GM21619 (cell line): ENCODE measurements at regions not wholly inside any gene's neighbourhood (a gene's known extent, or its start where the extent isn't known, plus 50 kb on each side); places are given as distances from the start of the nearest gene placed in this dataset.
"Not testable (repeated sequence)": the region's sequence is repeated elsewhere in the genome, so short reads cannot be mapped to it uniquely, and the experiment has no call there.

Experiments used
- ATAC-seq: cut with Tn5 transposase; IDR thresholded peaks from one replicate; pipeline ENCODE4 v1.9.1; 2021; ENCODE audit not compliant: unreplicated experiment

DNA sequence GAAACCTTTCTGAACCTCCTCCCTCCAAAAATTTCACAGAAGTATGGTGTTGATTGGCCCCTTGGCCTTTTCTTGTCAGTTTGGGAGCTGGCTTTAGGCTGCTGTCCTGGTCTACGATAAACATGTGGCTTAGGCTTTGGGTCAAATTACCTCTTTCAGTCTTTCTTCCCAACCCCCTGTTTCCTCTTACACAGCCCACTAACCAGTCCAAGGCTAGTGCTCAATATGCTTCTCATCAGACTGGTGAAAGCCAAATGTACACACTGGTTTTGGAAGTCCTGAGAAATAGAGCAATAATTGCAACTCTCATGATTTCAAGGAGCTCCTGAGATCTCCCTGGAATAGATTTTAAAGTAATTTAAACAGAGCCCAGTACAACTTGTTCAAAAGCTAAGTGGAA lies 933.7 kb upstream of the GJE1 start:
- ATAC-seq = no peak

DNA sequence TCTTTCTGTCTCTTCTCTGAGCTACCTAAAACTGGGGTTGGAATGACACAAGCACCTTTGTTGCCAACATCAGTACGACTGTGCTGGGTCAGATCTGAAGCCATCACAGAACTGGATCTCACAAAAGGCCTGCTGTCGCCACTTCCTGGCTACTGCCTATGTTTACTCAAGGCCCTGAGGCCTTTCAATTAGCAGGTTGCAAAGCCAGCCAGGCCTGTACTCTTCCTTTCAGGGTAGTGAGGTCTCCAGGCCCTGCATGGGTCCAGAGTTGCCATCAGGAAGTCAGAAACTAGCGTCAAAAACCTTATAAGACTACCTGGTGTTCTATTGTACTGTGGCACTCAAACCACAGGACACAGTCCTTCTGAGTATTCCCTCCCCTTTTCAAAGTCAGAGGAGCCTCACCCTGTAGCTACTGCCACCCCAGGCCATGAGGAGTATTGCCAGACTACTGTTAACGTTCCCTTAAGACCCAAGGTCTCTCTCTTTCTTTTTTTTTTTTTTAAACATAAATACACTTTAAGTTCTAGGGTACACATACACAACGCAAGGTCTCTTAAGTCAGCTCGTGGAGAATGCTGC lies 937.4 kb upstream of the GJE1 start:
- no peak for ATAC-seq

DNA sequence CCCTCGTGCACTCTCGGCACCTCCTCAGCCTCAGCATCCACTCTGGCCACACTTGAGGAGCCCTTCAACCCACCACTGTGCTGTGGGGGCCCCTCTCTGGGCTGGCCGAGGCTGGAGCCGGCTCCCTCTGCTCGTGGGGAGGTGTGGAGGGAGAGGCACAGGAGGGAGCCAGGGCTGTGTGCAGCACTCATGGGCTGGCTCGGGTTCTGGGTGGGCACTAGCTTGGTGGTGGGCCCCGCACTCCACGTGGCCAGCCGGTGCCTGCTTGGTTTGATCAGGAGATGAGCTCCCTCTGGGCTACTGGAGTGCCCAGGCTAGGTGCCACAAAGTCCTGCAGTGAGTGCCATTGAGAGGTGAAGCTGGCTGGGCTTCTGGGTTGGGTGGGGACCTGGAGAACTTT lies 949.4 kb upstream of the GJE1 start:
- ATAC-seq = no peak

DNA sequence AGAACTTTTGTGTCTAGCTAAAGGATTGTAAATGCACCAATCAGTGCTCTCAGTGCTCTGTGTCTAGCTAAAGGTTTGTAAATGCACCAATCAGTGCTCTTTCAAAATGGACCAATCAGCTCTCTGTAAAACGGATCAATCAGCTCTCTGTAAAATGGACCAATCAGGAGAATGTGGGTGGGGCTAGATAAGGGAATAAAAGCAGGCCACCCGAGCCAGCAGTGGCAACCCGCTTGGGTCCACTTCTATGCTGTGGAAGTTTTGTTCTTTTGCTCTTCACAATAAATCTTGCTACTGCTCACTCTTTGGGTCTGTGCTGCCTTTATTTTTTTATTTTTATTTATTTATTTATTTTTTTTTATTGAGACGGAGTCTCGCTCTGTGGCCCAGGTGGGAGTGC lies 957.3 kb upstream of the GJE1 start:
- ATAC-seq = not testable (repeated sequence)

DNA sequence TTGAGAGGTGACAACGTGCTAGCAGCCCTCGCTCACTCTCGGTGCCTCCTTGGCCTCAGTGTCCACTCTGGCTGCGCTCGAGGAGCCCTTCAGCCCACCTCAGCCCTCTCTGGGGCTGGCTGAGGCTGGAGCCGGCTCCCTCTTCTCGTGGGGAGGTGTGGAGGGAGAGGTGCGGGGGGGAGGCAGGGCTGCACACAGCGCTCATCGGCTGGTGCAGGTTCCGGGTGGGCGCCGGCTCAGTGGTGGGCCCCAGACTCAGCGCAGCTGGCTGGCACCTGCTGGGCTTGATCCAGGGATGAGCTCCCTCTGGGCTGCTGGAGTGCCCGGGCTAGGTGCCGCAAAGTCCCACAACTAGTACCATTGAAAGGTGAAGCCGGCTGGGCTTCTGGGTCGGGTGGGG lies 957.8 kb upstream of the GJE1 start:
- no peak for ATAC-seq

DNA sequence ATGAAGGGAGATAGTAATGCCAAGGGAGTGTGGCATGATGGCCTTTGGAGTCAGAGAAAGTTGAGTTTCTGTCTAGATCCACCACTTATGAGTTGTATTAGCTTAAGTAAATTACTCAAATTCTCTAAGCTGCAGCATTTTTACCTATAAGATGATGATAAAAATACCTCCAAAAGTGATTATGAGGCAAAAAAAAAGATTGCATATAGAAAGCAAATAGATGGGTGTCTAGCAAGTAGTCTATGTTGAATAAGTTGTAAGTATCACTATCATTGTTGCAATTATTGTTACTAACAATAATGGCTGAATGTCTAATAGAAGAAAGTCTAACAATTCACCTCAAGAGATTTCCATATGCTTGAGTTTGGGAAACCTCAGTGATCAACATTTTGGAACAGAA lies 959.2 kb upstream of the GJE1 start:
- ATAC-seq = no peak

DNA sequence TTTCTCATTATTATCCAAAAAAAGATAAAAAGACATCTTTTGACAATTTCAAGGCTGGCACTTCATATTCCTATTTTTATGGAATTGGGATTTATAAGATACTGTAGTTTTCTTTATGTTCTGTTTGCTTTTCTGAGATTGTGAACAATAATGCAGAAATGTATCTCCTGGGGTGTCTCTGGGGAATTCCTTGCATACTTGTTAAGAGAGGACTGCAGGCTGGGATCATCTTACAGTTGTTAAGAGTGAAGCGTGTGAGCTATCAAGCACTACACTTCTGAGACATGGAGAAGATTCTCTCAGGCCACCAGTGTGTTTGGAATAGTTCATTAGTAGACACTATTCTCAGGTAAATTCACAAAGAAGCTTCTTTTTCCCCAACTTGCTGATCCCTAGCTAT lies 963.3 kb upstream of the GJE1 start:
- ATAC-seq = no peak

DNA sequence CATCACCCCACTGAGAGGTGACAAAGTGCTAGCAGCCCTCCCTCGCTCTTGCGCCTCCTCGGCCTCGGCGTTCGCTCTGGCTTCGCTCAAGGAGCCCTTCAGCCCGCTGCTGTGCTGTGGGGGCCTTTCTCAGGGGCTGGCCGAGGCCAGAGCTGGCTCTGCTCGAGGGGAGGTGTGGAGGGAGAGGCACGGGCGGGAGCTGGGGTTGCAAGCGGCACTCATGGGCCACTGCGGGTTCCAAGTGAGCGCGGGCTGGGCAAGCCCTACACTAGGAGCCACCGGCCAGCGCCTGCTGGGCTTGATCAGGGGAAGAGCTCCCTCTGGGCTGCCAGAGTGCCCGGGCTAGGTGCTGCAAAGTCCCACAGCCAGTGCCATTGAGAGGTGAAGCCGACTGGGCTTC lies 964.8 kb upstream of the GJE1 start:
- no peak for ATAC-seq

DNA sequence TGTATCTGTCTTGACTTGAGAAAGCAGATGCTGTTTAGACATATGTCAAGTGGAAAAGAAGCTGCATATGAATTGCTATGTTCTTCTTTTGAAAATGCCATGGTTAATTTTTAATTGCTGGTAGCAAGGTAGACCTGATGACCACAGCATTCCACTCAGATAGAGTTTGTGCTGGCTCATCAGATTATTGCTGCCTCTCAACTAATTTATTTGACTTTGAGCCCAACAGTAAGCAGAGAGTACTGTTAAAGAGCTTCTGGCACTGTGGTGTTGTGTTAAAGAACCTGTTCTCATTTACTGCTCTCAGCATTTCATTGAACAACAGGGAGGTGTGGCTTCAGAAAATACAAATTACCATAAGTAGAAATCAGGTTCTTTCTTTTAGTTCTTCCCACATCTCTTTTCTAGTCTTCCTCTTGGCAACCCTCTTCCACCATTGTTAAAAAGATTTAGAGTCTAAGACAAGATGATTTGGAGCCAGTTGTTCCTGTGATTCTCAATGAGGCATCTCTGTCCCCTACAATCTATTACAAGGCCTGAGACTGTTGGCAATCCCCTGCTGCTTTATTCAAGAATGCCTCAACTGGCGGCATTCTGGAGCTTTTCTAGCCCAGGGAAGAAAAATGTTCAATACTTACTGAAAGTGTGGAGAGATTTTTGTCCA lies 967.6 kb upstream of the GJE1 start:
- no peak for ATAC-seq

DNA sequence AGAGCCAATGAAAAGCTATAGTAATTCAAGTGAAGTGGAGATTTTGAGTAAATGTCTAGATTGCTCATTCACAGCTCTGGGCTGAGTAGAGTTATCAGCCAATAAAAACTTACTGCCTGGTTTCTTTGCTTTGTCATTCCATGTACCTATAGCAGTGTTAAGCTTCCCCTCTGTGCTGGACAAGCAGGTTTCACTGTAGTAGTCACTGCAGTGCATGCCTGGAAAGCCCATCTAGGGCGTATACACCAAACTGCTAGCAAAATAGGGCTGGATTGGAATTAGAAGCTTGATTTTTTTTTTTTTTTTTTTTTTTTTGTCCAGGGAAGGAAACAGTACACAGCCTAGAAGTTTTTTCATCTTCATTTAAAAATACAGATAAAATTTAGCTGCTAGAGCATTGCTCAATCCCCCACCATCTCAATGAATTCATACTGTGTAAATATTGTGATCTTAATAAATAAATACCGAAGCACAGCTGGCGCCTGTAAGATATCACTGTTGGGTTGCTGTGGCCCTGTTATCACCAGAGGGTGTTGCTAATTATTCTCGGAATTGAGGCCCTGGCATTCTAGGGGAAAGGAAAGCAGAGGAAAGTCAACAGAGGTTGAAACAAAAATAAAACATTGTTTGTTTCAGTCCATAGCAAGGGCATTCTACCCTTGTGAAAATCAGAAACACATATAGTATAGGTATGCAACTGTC lies 968.5 kb upstream of the GJE1 start:
- no peak for ATAC-seq

DNA sequence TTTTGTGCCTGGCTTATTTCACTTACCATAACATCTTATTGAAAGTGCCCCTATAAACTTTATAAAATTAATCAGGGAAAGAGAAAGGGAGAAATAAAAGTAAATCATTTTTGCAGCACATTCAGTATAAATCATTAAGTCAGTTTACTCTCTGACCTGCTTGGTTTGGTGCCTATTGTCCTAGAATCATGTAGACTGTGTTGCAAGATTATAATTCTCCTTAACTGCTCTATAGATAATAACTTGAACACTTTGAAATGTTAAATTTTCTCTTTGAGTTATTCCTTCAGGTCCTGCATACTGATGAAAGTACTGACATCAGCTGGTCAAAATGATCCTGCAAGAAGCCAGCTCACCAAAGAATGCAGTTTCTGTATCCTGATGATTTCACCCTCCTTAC lies 969.6 kb upstream of the GJE1 start:
- no peak for ATAC-seq

DNA sequence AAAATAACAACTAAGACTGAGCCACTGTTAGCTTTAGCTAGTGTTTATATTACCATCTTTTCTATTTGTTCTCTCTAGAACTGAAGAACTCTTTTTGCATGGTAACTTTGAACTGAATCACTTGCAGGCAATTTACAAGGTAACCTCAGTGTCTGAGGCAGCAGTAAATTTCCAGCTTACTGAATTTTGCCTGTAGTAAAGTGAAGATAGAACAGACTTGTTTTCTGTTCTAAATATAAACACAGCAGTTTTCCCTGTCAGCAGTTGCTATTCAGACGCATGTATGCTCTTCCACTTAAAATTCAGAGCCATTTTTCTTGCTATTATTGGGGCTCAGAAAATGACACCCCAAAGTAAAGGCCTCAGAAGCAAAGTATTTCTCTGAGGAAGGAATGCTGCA lies 974.0 kb upstream of the GJE1 start:
- no peak for ATAC-seq

DNA sequence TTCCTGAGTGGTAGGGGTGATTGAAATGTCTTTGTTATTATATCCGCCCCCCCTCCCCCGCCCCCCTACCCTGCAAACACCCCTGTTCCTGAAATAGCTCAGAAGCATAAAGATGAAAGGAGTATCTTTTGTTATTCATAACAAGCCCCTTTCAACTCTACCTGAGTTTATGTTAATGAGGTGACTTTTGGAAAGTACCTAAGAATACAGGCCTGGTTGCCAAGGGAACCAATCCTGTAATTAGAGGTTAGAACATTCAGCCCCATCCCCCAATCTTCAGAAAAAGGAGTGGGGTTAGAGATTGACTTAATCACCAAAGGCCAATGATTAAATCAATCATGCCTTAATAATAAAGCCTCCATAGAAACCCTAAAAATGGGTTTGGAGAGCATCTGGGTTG lies 979.2 kb upstream of the GJE1 start:
- ATAC-seq = no peak

DNA sequence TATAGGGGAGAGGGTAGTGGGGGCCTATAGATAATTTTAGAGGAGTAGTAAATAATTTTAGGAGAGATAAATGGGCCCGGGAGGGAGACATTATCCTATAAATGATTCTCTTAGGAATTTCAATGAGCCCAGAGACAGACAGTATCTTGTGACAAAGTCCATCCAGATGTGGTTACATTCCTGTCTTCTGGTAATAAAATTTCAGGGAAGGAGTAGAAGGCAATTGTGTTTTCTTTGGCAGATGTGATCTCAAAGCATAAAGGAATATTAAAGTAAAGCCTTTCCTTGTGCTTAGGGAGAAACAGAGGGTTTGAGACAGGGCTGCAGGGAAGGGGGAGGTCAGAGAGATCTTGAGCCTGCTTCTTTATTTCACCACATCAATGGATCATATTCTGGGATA lies 979.8 kb upstream of the GJE1 start:
- no peak for ATAC-seq

DNA sequence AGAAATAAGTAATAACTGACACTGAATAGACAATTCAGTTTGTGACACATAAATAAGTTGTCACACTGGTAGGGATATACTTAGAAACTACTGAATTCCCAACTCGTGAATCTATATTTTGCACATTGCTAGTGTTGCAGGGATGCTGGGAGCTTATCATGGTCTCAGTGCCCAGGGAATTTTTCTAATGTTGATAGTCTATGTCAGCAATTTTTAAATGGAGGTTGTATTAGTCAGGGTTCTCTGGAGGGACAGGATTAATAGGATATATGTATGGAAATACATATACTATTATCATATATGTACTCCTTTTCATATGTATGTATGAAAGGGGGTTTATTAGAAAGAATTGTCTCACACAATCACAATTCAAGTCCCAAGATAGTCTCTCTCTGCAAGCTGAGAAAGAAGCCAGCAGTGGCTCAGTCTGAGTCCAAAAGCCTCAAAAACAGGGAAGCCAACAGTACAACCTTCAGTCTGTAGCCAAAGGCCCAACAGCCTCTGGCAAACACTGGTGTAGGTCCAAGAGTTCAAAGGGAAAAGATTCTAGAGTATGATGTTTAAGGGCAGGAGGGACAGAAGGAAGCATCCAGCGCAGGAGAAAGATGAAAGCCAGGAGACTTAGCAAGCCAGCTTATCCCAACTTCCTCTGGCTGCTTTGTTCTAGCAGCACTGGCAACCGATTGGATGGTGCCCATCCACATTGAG lies 980.9 kb upstream of the GJE1 start:
- ATAC-seq = no peak

DNA sequence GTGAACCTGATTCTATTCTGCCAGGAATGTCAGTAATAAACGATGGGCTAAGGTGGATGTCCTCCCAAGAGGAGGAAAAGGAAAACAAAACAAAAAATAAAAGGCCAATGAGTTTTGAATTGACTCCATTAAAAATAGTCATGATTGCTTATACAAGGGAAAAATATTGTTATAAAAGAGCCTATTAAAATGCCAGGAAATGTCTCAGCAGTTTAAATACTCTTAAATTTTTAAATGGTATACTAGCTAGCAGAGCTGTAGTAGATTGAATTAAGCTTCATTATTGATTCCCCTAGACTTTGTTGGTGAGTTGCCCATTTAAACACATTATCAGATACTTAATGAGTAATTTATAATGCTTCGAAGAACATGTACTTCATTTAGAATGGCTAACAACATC lies 990.9 kb upstream of the GJE1 start:
- no peak for ATAC-seq

DNA sequence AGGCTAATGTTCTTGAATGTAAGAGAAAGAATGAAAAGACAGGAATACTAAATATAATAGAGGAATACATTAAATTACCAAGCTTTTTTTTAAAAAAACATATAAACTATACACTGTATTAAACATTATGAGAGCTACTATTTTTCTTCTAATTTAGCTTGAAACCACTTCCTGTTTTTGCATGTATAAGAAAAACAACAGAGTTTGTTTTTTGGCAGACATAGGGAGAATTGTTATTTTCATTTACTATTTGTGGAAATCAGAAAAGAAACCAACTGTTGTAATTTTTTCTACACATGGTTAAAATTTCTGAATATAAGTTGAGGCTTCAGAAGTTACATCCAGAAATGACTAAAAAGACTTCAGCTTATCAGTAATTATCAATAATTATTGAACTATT lies 991.8 kb upstream of the GJE1 start:
- ATAC-seq = no peak

DNA sequence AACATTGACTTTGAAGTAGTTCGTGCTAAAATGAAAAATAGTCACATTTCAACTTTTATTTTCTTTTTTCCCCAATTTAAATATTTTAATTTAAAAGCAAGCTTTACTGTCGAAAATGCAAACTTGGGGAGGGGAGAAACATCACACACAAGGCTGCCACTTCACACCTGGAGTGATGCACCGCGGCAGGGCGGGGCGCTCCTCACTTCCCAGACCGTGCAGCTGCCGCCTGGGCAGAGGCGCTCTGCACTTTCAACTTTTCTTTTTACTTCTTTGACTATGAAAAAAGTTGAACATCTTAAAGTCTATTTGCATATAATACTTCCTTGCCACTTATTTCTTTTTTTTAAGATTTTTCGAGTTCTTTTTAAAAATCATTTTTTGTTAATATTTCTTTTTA lies 993.3 kb upstream of the GJE1 start:
- ATAC-seq = no peak

DNA sequence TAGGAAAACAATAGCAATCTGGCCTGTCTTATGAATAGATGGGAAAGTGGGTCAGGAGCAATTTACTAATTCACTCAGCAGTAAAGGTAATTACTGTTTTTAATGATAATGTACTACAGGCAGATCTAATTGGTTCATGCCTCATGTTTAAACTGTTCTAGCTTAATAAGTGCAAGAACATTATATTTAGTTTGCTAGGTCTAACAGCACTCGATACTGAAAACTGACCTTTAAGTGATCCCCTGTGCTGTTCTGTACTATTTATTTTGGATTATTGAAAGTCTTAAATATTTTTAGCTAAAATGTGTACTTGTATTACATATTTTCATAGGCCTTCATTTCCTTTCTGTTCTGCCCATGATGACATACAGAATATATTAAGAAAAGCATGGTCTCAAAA lies 998.0 kb upstream of the GJE1 start:
- ATAC-seq = no peak

DNA sequence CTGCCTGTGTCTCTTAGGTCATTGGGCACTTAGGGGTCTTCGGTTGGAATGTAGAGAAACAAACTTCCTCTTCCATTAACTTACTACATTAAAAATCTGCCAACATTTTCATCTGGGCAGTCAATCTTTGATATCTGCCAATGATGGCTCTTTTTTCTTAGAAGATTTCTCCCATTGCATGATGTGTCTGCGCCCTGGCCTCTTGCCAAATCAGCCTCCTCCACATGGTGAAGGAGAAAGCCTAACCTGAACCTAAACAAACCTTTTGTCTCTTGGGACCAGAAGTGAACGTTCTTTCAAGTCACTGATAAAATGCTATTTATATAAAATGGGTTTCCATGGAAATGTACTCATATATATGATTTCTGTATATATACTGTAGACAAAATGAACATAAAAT lies 998.9 kb upstream of the GJE1 start:
- ATAC-seq = no peak

DNA sequence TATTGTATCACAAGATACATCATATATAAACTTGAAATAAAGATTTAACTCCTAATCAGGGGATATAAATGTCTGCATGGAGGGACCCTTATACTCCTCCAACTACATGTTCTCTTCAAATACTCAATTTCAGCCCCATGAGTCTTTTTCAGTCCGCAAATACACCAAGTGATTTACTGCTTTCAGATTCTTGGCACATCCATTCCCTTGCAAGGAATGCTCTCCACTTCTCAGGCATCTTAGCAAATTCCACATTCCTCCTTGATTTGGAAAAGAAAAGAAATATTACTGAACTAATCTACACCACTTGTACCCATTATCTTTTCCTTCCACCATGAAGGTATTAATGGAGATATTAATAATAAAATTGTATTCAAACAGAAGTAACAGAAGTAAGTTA lies 999.4 kb upstream of the GJE1 start:
- no peak for ATAC-seq

DNA sequence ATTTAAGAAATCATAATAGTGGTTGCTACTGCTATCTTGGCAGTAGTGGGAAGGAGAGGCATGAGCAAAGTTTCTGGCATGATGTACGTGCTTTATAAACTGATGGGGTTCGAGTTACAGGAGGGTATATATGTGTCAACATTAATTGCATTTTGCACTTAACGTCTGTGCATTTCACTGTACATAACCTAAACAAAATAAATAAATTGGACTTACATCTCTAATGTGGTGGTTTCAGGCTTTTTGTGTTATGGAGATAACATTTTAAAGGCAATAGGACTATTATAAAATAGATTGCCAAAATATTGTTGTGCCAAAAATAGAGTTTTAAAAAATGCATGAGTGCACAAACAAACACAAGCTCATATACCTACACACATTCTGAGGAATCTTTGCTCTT lies 1001.1 kb upstream of the GJE1 start:
- no peak for ATAC-seq
